HUES48 (cell line): ENCODE measurements at regions not wholly inside any gene's neighbourhood (a gene's known extent, or its start where the extent isn't known, plus 50 kb on each side); places are given as distances from the start of the nearest gene placed in this dataset.

Experiments
- H3K27ac ChIP-seq: one replicate; pipeline ENCODE4 v1.7.0; 2013; ENCODE audit warnings: low read depth, low read length, inconsistent platforms
- H3K27me3 ChIP-seq: 2 replicates; pipeline ENCODE4 v1.6.1; 2013; ENCODE audit warnings: mild to moderate bottlenecking, low read length; ENCODE audit not compliant: control insufficient read depth, insufficient read depth
- H3K36me3 ChIP-seq: 2 replicates; pipeline ENCODE4 v1.6.1; 2013; ENCODE audit warnings: low read length; ENCODE audit not compliant: control insufficient read depth, insufficient read depth
- H3K4me1 ChIP-seq: 2 replicates; pipeline ENCODE4 v1.6.1; 2013; ENCODE audit warnings: mild to moderate bottlenecking, low read length; ENCODE audit not compliant: control insufficient read depth, insufficient read depth
- H3K4me3 ChIP-seq: 2 replicates; pipeline ENCODE4 v1.5.1; 2013; ENCODE audit warnings: mild to moderate bottlenecking, low read depth, low read length
- H3K9ac ChIP-seq: 2 replicates; pipeline ENCODE4 v1.6.1; 2013; ENCODE audit warnings: mild to moderate bottlenecking, low read depth, low read length, moderate library complexity
- H3K9me3 ChIP-seq: 2 replicates; pipeline ENCODE4 v1.6.1; 2013; ENCODE audit warnings: low read length; ENCODE audit not compliant: control insufficient read depth, insufficient read depth

- no peak overlapping the region for H3K9ac ChIP-seq
- no peaks in the 10 kb centered on the region for H3K4me1 ChIP-seq
- peaks cover 1% of the 10 kb centered on the region; the same call in 1 of the 2 replicates for H3K9me3 ChIP-seq
- H3K27ac ChIP-seq, result no peak overlapping the region
- H3K4me3 ChIP-seq, result no peak overlapping the region
- no peaks in the 10 kb centered on the region for H3K36me3 ChIP-seq
- H3K27me3 ChIP-seq, result no peaks in the 10 kb centered on the region
Measured at GRCh38 chr14:98564006-98564405, 708.0 kb downstream of the BCL11B start.

- Histone ChIP-seq H3K4me1 (no peaks in the 10 kb centered on the region), H3K4me3 (no peak overlapping the region), H3K36me3 (no peaks in the 10 kb centered on the region), H3K9me3 (peaks cover 3% of the 10 kb centered on the region; the same call in 1 of the 2 replicates), H3K9ac (no peak overlapping the region), H3K27me3 (no peaks in the 10 kb centered on the region), H3K27ac (no peak overlapping the region)
Measured at GRCh38 chr14:98564541-98564940, 707.5 kb downstream of the BCL11B start.

- Histone ChIP-seq H3K4me1 (no peaks in the 10 kb centered on the region), H3K27me3 (no peaks in the 10 kb centered on the region), H3K27ac (no peak overlapping the region), H3K4me3 (no peak overlapping the region), H3K36me3 (no peaks in the 10 kb centered on the region), H3K9me3 (peaks cover 35% of the 10 kb centered on the region), H3K9ac (no peak overlapping the region)
Measured at GRCh38 chr14:98571104-98571503, 700.9 kb downstream of the BCL11B start.

GRCh38 chr14:98573082-98573481 lies 698.9 kb downstream of the BCL11B start:
- no peaks in the 10 kb centered on the region for H3K27me3 ChIP-seq

GRCh38 chr14:98576463-98576862 lies 695.5 kb downstream of the BCL11B start:
- H3K4me1 ChIP-seq, result no peaks in the 10 kb centered on the region
- H3K4me3 ChIP-seq, result no peak overlapping the region
- no peak overlapping the region for H3K9ac ChIP-seq
- no peaks in the 10 kb centered on the region for H3K27me3 ChIP-seq
- H3K36me3 ChIP-seq, result no peaks in the 10 kb centered on the region
- H3K27ac ChIP-seq, result no peak overlapping the region
- H3K9me3 ChIP-seq, result peaks cover 20% of the 10 kb centered on the region

More at GRCh38 chr14:98573082-98573481, 698.9 kb downstream of the BCL11B start:
- Histone ChIP-seq H3K9ac (no peak overlapping the region), H3K4me1 (no peaks in the 10 kb centered on the region), H3K27ac (no peak overlapping the region), H3K9me3 (peaks cover 35% of the 10 kb centered on the region), H3K36me3 (no peaks in the 10 kb centered on the region), H3K4me3 (no peak overlapping the region)

- Histone ChIP-seq H3K36me3 (no peaks in the 10 kb centered on the region), H3K27ac (no peak overlapping the region), H3K9ac (no peak overlapping the region), H3K4me3 (no peak overlapping the region), H3K4me1 (no peaks in the 10 kb centered on the region), H3K9me3 (peaks cover 3% of the 10 kb centered on the region), H3K27me3 (no peaks in the 10 kb centered on the region)
Measured at GRCh38 chr14:98578204-98578603, 693.8 kb downstream of the BCL11B start.

- H3K4me3 ChIP-seq, result no peak overlapping the region
- no peaks in the 10 kb centered on the region for H3K4me1 ChIP-seq
- no peak overlapping the region for H3K9ac ChIP-seq
- no peaks in the 10 kb centered on the region; the same call in 1 of the 2 replicates for H3K9me3 ChIP-seq
- no peaks in the 10 kb centered on the region for H3K36me3 ChIP-seq
- no peaks in the 10 kb centered on the region for H3K27me3 ChIP-seq
- no peak overlapping the region for H3K27ac ChIP-seq
Measured at GRCh38 chr14:98579140-98579539, 692.9 kb downstream of the BCL11B start.

GRCh38 chr14:98580131-98580678 lies 691.8 kb downstream of the BCL11B start:
- H3K9ac ChIP-seq, result no peak overlapping the region
- no peak overlapping the region for H3K27ac ChIP-seq
- H3K36me3 ChIP-seq, result no peaks in the 10 kb centered on the region
- H3K4me1 ChIP-seq, result no peaks in the 10 kb centered on the region
- H3K4me3 ChIP-seq, result no peak overlapping the region
- H3K9me3 ChIP-seq, result no peaks in the 10 kb centered on the region; the same call in 1 of the 2 replicates
- H3K27me3 ChIP-seq, result no peaks in the 10 kb centered on the region

GRCh38 chr14:98582276-98582675 lies 689.7 kb downstream of the BCL11B start:
- H3K9me3 ChIP-seq, result no peaks in the 10 kb centered on the region
- no peak overlapping the region for H3K4me3 ChIP-seq
- no peaks in the 10 kb centered on the region for H3K36me3 ChIP-seq
- H3K9ac ChIP-seq, result no peak overlapping the region
- H3K27ac ChIP-seq, result no peak overlapping the region
- no peaks in the 10 kb centered on the region for H3K27me3 ChIP-seq
- no peaks in the 10 kb centered on the region for H3K4me1 ChIP-seq

- no peak overlapping the region for H3K9ac ChIP-seq
Measured at GRCh38 chr14:98591161-98591560, 680.8 kb downstream of the BCL11B start.

GRCh38 chr14:98592611-98593170 lies 679.3 kb downstream of the BCL11B start:
- Histone ChIP-seq H3K36me3 (no peaks in the 10 kb centered on the region), H3K9ac (no peak overlapping the region), H3K4me3 (no peak overlapping the region), H3K27me3 (no peaks in the 10 kb centered on the region), H3K4me1 (no peaks in the 10 kb centered on the region), H3K27ac (no peak overlapping the region), H3K9me3 (no peaks in the 10 kb centered on the region)

More at GRCh38 chr14:98591161-98591560, 680.8 kb downstream of the BCL11B start:
- H3K4me3 ChIP-seq, result no peak overlapping the region
- no peaks in the 10 kb centered on the region for H3K27me3 ChIP-seq
- H3K27ac ChIP-seq, result no peak overlapping the region
- H3K4me1 ChIP-seq, result no peaks in the 10 kb centered on the region
- no peaks in the 10 kb centered on the region for H3K36me3 ChIP-seq
- no peaks in the 10 kb centered on the region for H3K9me3 ChIP-seq
